ENCODE measurements at regions not wholly inside any gene's neighbourhood (a gene's known extent, or its start where the extent isn't known, plus 50 kb on each side); places are given as distances from the start of the nearest gene placed in this dataset.

GRCh38 chr3:70775257-70775656 is 462.8 kb upstream of the MDFIC2 start:
- Histone ChIP-seq H2AFZ (ENCODE audit: low read length) (no peak overlapping the region), H3K9me3 (ENCODE audit: low read length) (no peaks in the 10 kb centered on the region), H3K36me3 (ENCODE audit: low read depth, low read length) (no peaks in the 10 kb centered on the region), H3K9me2 (replicated peaks; ENCODE audit: low read length) (no peaks in the 10 kb centered on the region), H3K79me2 (ENCODE audit: low read length) (no peaks in the 10 kb centered on the region), H3K9ac (ENCODE audit: low read length) (no peak overlapping the region), H3K27ac (ENCODE audit: low read length) (no peak overlapping the region), H3K4me1 (ENCODE audit: insufficient read depth, low read length) (peaks cover 21% of the 10 kb centered on the region), H3F3A (ENCODE audit: low read length, unreplicated experiment) (no peaks in the 10 kb centered on the region), H4K20me1 (ENCODE audit: low read length) (no peaks in the 10 kb centered on the region), H3K4me2 (ENCODE audit: low read length) (no peak overlapping the region), H3K4me3 (ENCODE audit: low read length) (no peak overlapping the region), H3K27me3 (ENCODE audit: low read length) (no peaks in the 10 kb centered on the region)
- intact Hi-C loops (cut with micrococcal nuclease) = no loop called here
- DNase-seq (no peak), ATAC-seq (no peak)
- no TSS peak for BruUV-seq (replicated peaks)
- ChIA-PET CTCF (no interaction called here), POLR2A (ENCODE audit: unreplicated experiment) (no interaction called here)
- TF ChIP-seq EZH2 (IDR thresholded peaks at IDR 0.05; ENCODE audit: low read length, unreplicated experiment) (no peak), EZH2phosphoT487 (IDR thresholded peaks at IDR 0.05; ENCODE audit: borderline replicate concordance, low read length) (no peak), CTCF (conservative IDR thresholded peaks at IDR 0.05; ENCODE audit: low read depth, low read length) (no peak)

DNA sequence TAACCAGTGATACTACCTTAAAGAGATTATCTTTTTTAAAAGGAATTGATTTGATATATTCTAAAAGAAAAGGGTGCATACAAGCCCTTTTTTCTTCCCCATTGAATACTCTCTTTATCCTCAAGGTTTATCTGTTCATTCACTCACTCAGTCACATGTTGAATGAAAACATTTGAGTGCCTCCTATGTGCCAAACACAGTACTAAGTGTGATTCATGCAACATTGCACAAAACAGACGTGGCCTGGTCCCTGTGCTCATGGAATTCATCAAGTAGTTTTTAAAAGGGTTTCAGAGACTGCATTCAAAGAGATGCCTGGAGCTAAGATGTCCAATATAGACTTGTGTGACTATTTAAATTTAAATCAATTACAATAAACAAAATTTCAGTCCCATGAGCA is 462.2 kb upstream of the MDFIC2 start:
- ChIA-PET CTCF (no interaction called here), POLR2A (ENCODE audit: unreplicated experiment) (no interaction called here)
- no peak overlapping the region for H3K27ac ChIP-seq (ENCODE audit: low read length)

More for the DNA sequence above, 462.2 kb upstream of the MDFIC2 start:
- no peaks in the 10 kb centered on the region for H3K27me3 ChIP-seq (ENCODE audit: low read length)
- no peak overlapping the region for H2AFZ ChIP-seq (ENCODE audit: low read length)
- TF ChIP-seq EZH2phosphoT487 (IDR thresholded peaks at IDR 0.05; ENCODE audit: borderline replicate concordance, low read length) (no peak), EZH2 (IDR thresholded peaks at IDR 0.05; ENCODE audit: low read length, unreplicated experiment) (no peak), CTCF (conservative IDR thresholded peaks at IDR 0.05; ENCODE audit: low read depth, low read length) (no peak)
- no peak for DNase-seq
- ATAC-seq = no peak
- H3F3A ChIP-seq (ENCODE audit: low read length, unreplicated experiment) = no peaks in the 10 kb centered on the region
- peaks cover 21% of the 10 kb centered on the region for H3K4me1 ChIP-seq (ENCODE audit: insufficient read depth, low read length)
- no peaks in the 10 kb centered on the region for H4K20me1 ChIP-seq (ENCODE audit: low read length)
- H3K9ac ChIP-seq (ENCODE audit: low read length) = no peak overlapping the region
- no peak overlapping the region for H3K4me2 ChIP-seq (ENCODE audit: low read length)
- intact Hi-C loops (cut with micrococcal nuclease) = loop anchor here (5.0 kb wide), 1 partner anchor 43 kb away; no protein-coding TSS in a partner anchor
- no TSS peak for BruUV-seq (replicated peaks)
- H3K9me3 ChIP-seq (ENCODE audit: low read length) = no peaks in the 10 kb centered on the region
- H3K79me2 ChIP-seq (ENCODE audit: low read length) = no peaks in the 10 kb centered on the region
- H3K36me3 ChIP-seq (ENCODE audit: low read depth, low read length) = no peaks in the 10 kb centered on the region
- H3K4me3 ChIP-seq (ENCODE audit: low read length) = no peak overlapping the region
- no peaks in the 10 kb centered on the region for H3K9me2 ChIP-seq (replicated peaks; ENCODE audit: low read length)

Measured in PC-3 (cell line).